Stomach (tissue), 4 donors: ENCODE measurements at regions not wholly inside any gene's neighbourhood (a gene's known extent, or its start where the extent isn't known, plus 50 kb on each side); places are given as distances from the start of the nearest gene placed in this dataset.

Experiments used
- CTCF ChIP-seq, 7 experiments: fragments of 450-650 bp in 4 of 7; fragments of 200-600 bp in 3 of 7; sonication (generic) in 3 of 7; IDR thresholded peaks; one replicate each; pipeline ENCODE4 v1.5.1; 2016 to 2019; ENCODE audit warnings: antibody characterized with exemption in 7 of 7, control low read depth in 2 of 7, mild to moderate bottlenecking in 1 of 7
- POLR2AphosphoS5 ChIP-seq, 3 donors: sonication (generic); formaldehyde crosslinking; IDR thresholded peaks; one replicate each; pipeline ENCODE4 v1.6.1; 2016; ENCODE audit warnings: antibody characterized with exemption in 3 of 3

- no peak for TF ChIP-seq POLR2AphosphoS5 (IDR thresholded peaks at IDR 0.05)
- no peak for TF ChIP-seq CTCF (IDR thresholded peaks at IDR 0.05)
These were observed 150.1 kb upstream of the FGGY start for GRCh38 chr1:59146651-59147358.
